ENCODE measurements at regions not wholly inside any gene's neighbourhood (a gene's known extent, or its start where the extent isn't known, plus 50 kb on each side); places are given as distances from the start of the nearest gene placed in this dataset.

- Histone ChIP-seq H3K4me3 (ENCODE audit: low read depth, low read length, poor library complexity, severe bottlenecking) (no peak overlapping the region), H3K9me2 (ENCODE audit: insufficient read depth, low read length) (no peaks in the 10 kb centered on the region), H3K79me2 (ENCODE audit: insufficient read depth, low read depth, low read length) (no peaks in the 10 kb centered on the region), H2AFZ (ENCODE audit: low read length) (no peak overlapping the region), H3K9me3 (ENCODE audit: low read length) (no peaks in the 10 kb centered on the region), H4K20me1 (ENCODE audit: insufficient read depth, low read length) (no peaks in the 10 kb centered on the region), H3K27ac (ENCODE audit: low read depth, low read length, poor library complexity, severe bottlenecking) (no peak overlapping the region), H3K4me2 (ENCODE audit: low read length) (no peak overlapping the region), H3K36me3 (ENCODE audit: insufficient read depth, low read length) (no peaks in the 10 kb centered on the region), H3K4me1 (ENCODE audit: insufficient read depth, low read length, poor library complexity, severe bottlenecking) (no peaks in the 10 kb centered on the region)
- TF ChIP-seq, protein P1, sequence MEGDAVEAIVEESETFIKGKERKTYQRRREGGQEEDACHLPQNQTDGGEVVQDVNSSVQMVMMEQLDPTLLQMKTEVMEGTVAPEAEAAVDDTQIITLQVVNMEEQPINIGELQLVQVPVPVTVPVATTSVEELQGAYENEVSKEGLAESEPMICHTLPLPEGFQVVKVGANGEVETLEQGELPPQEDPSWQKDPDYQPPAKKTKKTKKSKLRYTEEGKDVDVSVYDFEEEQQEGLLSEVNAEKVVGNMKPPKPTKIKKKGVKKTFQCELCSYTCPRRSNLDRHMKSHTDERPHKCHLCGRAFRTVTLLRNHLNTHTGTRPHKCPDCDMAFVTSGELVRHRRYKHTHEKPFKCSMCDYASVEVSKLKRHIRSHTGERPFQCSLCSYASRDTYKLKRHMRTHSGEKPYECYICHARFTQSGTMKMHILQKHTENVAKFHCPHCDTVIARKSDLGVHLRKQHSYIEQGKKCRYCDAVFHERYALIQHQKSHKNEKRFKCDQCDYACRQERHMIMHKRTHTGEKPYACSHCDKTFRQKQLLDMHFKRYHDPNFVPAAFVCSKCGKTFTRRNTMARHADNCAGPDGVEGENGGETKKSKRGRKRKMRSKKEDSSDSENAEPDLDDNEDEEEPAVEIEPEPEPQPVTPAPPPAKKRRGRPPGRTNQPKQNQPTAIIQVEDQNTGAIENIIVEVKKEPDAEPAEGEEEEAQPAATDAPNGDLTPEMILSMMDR (conservative IDR thresholded peaks at IDR 0.05; ENCODE audit: low read length): no peak
- no peak for TF ChIP-seq EZH2phosphoT487 (IDR thresholded peaks at IDR 0.05; ENCODE audit: borderline replicate concordance, low read depth, low read length)
- BruUV-seq (replicated peaks): no TSS peak
- DNase-seq (ENCODE audit: low spot score): no peak
- intact Hi-C loops (cut with micrococcal nuclease; ENCODE audit: unreplicated experiment): no loop called here
- POLR2A ChIA-PET: no interaction called here
- CTCF ChIA-PET (ENCODE audit: unreplicated experiment): no interaction called here
Measured at GRCh38 chr15:47897525-47897924, 180.2 kb downstream of the SEMA6D start.

DNA sequence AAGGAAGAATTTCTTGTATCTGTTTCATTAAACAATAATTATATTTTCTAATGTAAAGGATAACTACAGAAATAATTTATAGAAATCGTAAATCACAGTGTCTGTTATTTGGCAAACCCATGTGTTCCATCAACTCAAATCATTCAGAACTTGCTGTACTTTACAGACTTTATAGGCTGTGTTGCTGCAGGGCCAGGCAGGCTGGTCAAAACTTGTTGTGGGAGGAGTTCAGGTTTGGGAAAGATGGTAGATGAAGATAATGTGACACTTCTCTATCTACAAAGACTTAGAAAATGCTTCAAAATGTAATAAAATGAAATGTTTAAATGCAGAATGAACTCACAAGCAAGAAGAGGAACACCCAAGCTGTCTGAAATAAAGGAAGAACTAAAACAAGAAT is 183.4 kb downstream of the SEMA6D start:
- TF ChIP-seq, protein P1 (conservative IDR thresholded peaks at IDR 0.05; ENCODE audit: low read length): no peak
- TF ChIP-seq EZH2phosphoT487 (IDR thresholded peaks at IDR 0.05; ENCODE audit: borderline replicate concordance, low read depth, low read length): no peak
- POLR2A ChIA-PET: interaction anchor here (0.7 kb wide), 2 partner anchors 10 to 248 kb away, joined by 3 to 4 read pairs; no protein-coding TSS in a partner anchor

DNA sequence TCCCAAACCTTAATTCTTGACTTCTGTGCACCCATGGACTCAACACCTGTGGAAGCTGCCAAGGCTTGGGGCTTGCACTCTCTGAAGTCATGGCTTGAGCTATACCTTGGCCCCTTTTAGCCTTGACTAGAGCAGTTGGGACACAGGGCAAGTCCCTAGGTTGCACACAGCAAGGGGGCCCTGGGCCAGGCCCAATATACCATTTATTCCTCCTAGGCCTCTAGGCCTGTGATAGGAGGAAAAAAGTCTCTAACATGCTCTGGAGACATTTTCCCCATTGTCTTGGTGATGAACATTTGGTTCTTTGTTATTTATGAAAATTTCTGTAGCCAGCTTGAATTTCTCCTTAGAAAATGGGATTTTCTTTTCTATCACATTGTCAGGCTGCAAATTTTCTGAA is 186.1 kb downstream of the SEMA6D start:
- Histone ChIP-seq H3K27ac (ENCODE audit: low read depth, low read length, poor library complexity, severe bottlenecking) (no peak overlapping the region), H3K4me2 (ENCODE audit: low read length) (no peak overlapping the region), H3K4me3 (ENCODE audit: low read depth, low read length, poor library complexity, severe bottlenecking) (no peak overlapping the region), H2AFZ (ENCODE audit: low read length) (no peak overlapping the region), H4K20me1 (ENCODE audit: insufficient read depth, low read length) (no peaks in the 10 kb centered on the region), H3K4me1 (ENCODE audit: insufficient read depth, low read length, poor library complexity, severe bottlenecking) (no peaks in the 10 kb centered on the region), H3K79me2 (ENCODE audit: insufficient read depth, low read depth, low read length) (no peaks in the 10 kb centered on the region), H3K9me2 (ENCODE audit: insufficient read depth, low read length) (no peaks in the 10 kb centered on the region), H3K9me3 (ENCODE audit: low read length) (no peaks in the 10 kb centered on the region), H3K36me3 (ENCODE audit: insufficient read depth, low read length) (no peaks in the 10 kb centered on the region)
- DNase-seq (ENCODE audit: low spot score): no peak
- POLR2A ChIA-PET: no interaction called here
- no TSS peak for BruUV-seq (replicated peaks)
- intact Hi-C loops (cut with micrococcal nuclease; ENCODE audit: unreplicated experiment): no loop called here
- CTCF ChIA-PET (ENCODE audit: unreplicated experiment): no interaction called here
- no peak for TF ChIP-seq EZH2phosphoT487 (IDR thresholded peaks at IDR 0.05; ENCODE audit: borderline replicate concordance, low read depth, low read length)
- TF ChIP-seq, protein P1 (conservative IDR thresholded peaks at IDR 0.05; ENCODE audit: low read length): no peak

More for the DNA sequence above, 183.4 kb downstream of the SEMA6D start:
- H3K9me3 ChIP-seq (ENCODE audit: low read length): no peaks in the 10 kb centered on the region
- H3K9me2 ChIP-seq (ENCODE audit: insufficient read depth, low read length): no peaks in the 10 kb centered on the region
- H3K4me3 ChIP-seq (ENCODE audit: low read depth, low read length, poor library complexity, severe bottlenecking): no peak overlapping the region
- no peaks in the 10 kb centered on the region for H3K79me2 ChIP-seq (ENCODE audit: insufficient read depth, low read depth, low read length)
- DNase-seq (ENCODE audit: low spot score): no peak
- no TSS peak for BruUV-seq (replicated peaks)
- CTCF ChIA-PET (ENCODE audit: unreplicated experiment): no interaction called here
- no peak overlapping the region for H2AFZ ChIP-seq (ENCODE audit: low read length)
- no peaks in the 10 kb centered on the region for H3K36me3 ChIP-seq (ENCODE audit: insufficient read depth, low read length)
- intact Hi-C loops (cut with micrococcal nuclease; ENCODE audit: unreplicated experiment): no loop called here
- no peak overlapping the region for H3K27ac ChIP-seq (ENCODE audit: low read depth, low read length, poor library complexity, severe bottlenecking)
- H3K4me2 ChIP-seq (ENCODE audit: low read length): no peak overlapping the region
- no peaks in the 10 kb centered on the region for H4K20me1 ChIP-seq (ENCODE audit: insufficient read depth, low read length)
- H3K4me1 ChIP-seq (ENCODE audit: insufficient read depth, low read length, poor library complexity, severe bottlenecking): no peaks in the 10 kb centered on the region

All from OCI-LY7 (cell line).